ENCODE measurements at regions not wholly inside any gene's neighbourhood (a gene's known extent, or its start where the extent isn't known, plus 50 kb on each side); places are given as distances from the start of the nearest gene placed in this dataset.

DNA sequence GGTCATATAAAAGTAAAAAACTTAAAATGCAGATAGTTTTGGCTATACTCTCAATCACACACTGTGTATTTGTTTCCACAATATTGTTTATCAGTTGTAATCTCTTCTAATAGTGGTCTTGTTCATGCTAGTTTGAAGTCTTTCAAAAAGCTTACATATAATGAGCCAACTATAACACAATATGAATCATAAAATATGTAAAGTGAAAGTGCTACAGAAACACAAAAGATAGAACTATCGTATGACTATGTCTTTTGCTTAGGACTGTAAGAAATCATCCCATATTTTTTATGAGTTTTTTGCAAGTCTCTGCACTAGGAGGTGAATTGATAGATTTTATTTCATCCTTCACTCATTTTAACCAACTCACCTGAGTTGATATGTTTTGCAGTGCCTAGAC is 136.0 kb downstream of the MMUT start (continued):
- TF ChIP-seq, protein P1, sequence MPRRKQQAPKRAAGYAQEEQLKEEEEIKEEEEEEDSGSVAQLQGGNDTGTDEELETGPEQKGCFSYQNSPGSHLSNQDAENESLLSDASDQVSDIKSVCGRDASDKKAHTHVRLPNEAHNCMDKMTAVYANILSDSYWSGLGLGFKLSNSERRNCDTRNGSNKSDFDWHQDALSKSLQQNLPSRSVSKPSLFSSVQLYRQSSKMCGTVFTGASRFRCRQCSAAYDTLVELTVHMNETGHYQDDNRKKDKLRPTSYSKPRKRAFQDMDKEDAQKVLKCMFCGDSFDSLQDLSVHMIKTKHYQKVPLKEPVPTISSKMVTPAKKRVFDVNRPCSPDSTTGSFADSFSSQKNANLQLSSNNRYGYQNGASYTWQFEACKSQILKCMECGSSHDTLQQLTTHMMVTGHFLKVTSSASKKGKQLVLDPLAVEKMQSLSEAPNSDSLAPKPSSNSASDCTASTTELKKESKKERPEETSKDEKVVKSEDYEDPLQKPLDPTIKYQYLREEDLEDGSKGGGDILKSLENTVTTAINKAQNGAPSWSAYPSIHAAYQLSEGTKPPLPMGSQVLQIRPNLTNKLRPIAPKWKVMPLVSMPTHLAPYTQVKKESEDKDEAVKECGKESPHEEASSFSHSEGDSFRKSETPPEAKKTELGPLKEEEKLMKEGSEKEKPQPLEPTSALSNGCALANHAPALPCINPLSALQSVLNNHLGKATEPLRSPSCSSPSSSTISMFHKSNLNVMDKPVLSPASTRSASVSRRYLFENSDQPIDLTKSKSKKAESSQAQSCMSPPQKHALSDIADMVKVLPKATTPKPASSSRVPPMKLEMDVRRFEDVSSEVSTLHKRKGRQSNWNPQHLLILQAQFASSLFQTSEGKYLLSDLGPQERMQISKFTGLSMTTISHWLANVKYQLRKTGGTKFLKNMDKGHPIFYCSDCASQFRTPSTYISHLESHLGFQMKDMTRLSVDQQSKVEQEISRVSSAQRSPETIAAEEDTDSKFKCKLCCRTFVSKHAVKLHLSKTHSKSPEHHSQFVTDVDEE (CRISPR knock-in tag; IDR thresholded peaks at IDR 0.05): no peak
- TF ChIP-seq, protein P2, sequence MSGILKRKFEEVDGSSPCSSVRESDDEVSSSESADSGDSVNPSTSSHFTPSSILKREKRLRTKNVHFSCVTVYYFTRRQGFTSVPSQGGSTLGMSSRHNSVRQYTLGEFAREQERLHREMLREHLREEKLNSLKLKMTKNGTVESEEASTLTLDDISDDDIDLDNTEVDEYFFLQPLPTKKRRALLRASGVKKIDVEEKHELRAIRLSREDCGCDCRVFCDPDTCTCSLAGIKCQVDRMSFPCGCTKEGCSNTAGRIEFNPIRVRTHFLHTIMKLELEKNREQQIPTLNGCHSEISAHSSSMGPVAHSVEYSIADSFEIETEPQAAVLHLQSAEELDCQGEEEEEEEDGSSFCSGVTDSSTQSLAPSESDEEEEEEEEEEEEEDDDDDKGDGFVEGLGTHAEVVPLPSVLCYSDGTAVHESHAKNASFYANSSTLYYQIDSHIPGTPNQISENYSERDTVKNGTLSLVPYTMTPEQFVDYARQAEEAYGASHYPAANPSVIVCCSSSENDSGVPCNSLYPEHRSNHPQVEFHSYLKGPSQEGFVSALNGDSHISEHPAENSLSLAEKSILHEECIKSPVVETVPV (CRISPR knock-in tag; IDR thresholded peaks at IDR 0.05): no peak
- no peak for TF ChIP-seq ZNF8 (CRISPR knock-in tag; IDR thresholded peaks at IDR 0.05)
- no peak for TF ChIP-seq SNAI2 (CRISPR knock-in tag; IDR thresholded peaks at IDR 0.05)

DNA sequence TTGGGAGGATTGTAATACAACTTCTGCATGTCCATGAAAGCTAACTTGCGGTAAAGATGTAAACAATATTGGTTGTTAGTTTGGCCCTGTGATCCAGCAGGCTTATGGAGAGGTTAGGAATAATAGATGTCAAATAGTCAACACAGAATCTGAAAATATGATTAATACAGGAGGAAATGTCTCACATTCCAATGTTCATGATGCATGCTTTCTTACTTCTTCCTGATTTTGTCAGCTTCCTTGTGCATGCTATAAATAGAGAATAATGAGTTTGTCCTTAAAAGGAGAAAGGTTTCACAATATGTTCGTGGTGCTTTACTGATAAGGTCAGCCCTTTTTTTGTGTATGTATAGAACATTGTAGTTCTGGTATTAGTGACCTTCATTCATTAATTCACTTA is 136.7 kb downstream of the MMUT start:
- TF ChIP-seq ZC3H10 (CRISPR knock-in tag; IDR thresholded peaks at IDR 0.05): no peak
- no peak for TF ChIP-seq ZFP3 (CRISPR knock-in tag; IDR thresholded peaks at IDR 0.05)
- TF ChIP-seq, protein P3, sequence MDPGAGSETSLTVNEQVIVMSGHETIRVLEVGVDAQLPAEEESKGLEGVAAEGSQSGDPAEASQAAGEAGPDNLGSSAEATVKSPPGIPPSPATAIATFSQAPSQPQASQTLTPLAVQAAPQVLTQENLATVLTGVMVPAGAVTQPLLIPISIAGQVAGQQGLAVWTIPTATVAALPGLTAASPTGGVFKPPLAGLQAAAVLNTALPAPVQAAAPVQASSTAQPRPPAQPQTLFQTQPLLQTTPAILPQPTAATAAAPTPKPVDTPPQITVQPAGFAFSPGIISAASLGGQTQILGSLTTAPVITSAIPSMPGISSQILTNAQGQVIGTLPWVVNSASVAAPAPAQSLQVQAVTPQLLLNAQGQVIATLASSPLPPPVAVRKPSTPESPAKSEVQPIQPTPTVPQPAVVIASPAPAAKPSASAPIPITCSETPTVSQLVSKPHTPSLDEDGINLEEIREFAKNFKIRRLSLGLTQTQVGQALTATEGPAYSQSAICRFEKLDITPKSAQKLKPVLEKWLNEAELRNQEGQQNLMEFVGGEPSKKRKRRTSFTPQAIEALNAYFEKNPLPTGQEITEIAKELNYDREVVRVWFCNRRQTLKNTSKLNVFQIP (CRISPR knock-in tag; IDR thresholded peaks at IDR 0.05; ENCODE audit: borderline replicate concordance, low read depth): no peak
- no peak for TF ChIP-seq TCF4 (CRISPR knock-in tag; IDR thresholded peaks at IDR 0.05; ENCODE audit: borderline replicate concordance)
- no peak for TF ChIP-seq ISL1 (CRISPR knock-in tag; IDR thresholded peaks at IDR 0.05)
- no peak for TF ChIP-seq PPARA (CRISPR knock-in tag; IDR thresholded peaks at IDR 0.05; ENCODE audit: borderline replicate concordance)
- TF ChIP-seq ZNF8 (CRISPR knock-in tag; IDR thresholded peaks at IDR 0.05): no peak
- TF ChIP-seq OSR1 (CRISPR knock-in tag; IDR thresholded peaks at IDR 0.05): no peak
- TF ChIP-seq RARB (CRISPR knock-in tag; IDR thresholded peaks at IDR 0.05): no peak
- TF ChIP-seq CSDC2 (CRISPR knock-in tag; IDR thresholded peaks at IDR 0.05): no peak
- no peak for TF ChIP-seq ZNF565 (CRISPR knock-in tag; conservative IDR thresholded peaks at IDR 0.05; ENCODE audit: low read depth)
- TF ChIP-seq ARNTL (CRISPR knock-in tag; IDR thresholded peaks at IDR 0.05; ENCODE audit: borderline replicate concordance, low read depth): no peak
- no peak for TF ChIP-seq ZFP30 (CRISPR knock-in tag; IDR thresholded peaks at IDR 0.05)
- TF ChIP-seq, protein P1 (CRISPR knock-in tag; IDR thresholded peaks at IDR 0.05): no peak
- peak; percentile 71 for ATAC-seq

DNA sequence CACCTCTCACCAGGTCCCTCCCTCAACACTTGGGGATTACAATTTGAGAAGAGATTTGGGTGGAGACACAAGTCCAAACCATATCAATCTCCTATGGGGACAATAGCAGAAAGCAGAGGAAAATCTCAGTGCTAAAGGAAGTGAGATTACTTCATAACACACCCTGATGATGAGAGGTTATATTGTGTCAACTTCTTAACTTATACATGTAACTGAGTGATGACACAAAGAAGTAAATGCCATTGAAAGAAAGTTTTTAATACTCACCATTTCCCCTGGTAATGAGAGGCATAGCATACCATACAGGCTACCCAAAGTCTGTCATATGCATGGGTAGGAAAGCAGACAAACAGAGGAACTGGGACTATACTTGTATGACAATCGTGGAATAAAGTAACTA is 137.2 kb downstream of the MMUT start:
- no peak for ATAC-seq
- TF ChIP-seq ARNTL (CRISPR knock-in tag; IDR thresholded peaks at IDR 0.05; ENCODE audit: borderline replicate concordance, low read depth): no peak
- TF ChIP-seq, protein P4, sequence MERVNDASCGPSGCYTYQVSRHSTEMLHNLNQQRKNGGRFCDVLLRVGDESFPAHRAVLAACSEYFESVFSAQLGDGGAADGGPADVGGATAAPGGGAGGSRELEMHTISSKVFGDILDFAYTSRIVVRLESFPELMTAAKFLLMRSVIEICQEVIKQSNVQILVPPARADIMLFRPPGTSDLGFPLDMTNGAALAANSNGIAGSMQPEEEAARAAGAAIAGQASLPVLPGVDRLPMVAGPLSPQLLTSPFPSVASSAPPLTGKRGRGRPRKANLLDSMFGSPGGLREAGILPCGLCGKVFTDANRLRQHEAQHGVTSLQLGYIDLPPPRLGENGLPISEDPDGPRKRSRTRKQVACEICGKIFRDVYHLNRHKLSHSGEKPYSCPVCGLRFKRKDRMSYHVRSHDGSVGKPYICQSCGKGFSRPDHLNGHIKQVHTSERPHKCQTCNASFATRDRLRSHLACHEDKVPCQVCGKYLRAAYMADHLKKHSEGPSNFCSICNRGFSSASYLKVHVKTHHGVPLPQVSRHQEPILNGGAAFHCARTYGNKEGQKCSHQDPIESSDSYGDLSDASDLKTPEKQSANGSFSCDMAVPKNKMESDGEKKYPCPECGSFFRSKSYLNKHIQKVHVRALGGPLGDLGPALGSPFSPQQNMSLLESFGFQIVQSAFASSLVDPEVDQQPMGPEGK (CRISPR knock-in tag; IDR thresholded peaks at IDR 0.05; ENCODE audit: borderline replicate concordance): no peak
- TF ChIP-seq BACH2 (CRISPR knock-in tag; IDR thresholded peaks at IDR 0.05; ENCODE audit: borderline replicate concordance): no peak
- TF ChIP-seq ZNF70 (CRISPR knock-in tag; IDR thresholded peaks at IDR 0.05): no peak
- TF ChIP-seq, protein P1 (CRISPR knock-in tag; IDR thresholded peaks at IDR 0.05): no peak
- TF ChIP-seq ZNF565 (CRISPR knock-in tag; conservative IDR thresholded peaks at IDR 0.05; ENCODE audit: low read depth): no peak
- TF ChIP-seq SNAI2 (CRISPR knock-in tag; IDR thresholded peaks at IDR 0.05): no peak
- TF ChIP-seq, protein P3 (CRISPR knock-in tag; IDR thresholded peaks at IDR 0.05; ENCODE audit: borderline replicate concordance, low read depth): no peak
- TF ChIP-seq ZFP30 (CRISPR knock-in tag; IDR thresholded peaks at IDR 0.05): no peak
- no peak for TF ChIP-seq ISL1 (CRISPR knock-in tag; IDR thresholded peaks at IDR 0.05)
- TF ChIP-seq TCF4 (CRISPR knock-in tag; IDR thresholded peaks at IDR 0.05; ENCODE audit: borderline replicate concordance): no peak

Data from SK-N-SH treated with all-trans-retinoic acid at 6 μM for 48 hours (cell line).